ENCODE measurements at regions not wholly inside any gene's neighbourhood (a gene's known extent, or its start where the extent isn't known, plus 50 kb on each side); places are given as distances from the start of the nearest gene placed in this dataset.

- ChIA-PET CTCF (no interaction called here), POLR2A (no interaction called here), RAD21 (ENCODE audit: low non-redundant PET in 1 of 2, low total read pairs in 2 of 2, uncharacterized antibody in 2 of 2, unreplicated experiment in 2 of 2) (no interaction called here)
- no TSS peak for BruUV-seq (replicated peaks)
- TF ChIP-seq POLR2AphosphoS5 (IDR thresholded peaks at IDR 0.05; ENCODE audit: low read depth, low read length) (no peak), FOSL1 (IDR thresholded peaks at IDR 0.05; ENCODE audit: low read depth) (no peak), POLR2A (IDR thresholded peaks at IDR 0.05; ENCODE audit: borderline replicate concordance, extremely low read depth, insufficient read depth, insufficient read length) (no peak), ELF1 (IDR thresholded peaks at IDR 0.05; ENCODE audit: borderline replicate concordance, low read depth) (no peak), ZBTB33 (IDR thresholded peaks at IDR 0.05; ENCODE audit: extremely low read depth, insufficient replicate concordance, low read length) (no peak), ATF3 (IDR thresholded peaks at IDR 0.05) (no peak), REST (IDR thresholded peaks at IDR 0.05; ENCODE audit: low read depth) (no peak), CEBPB (IDR thresholded peaks at IDR 0.05; ENCODE audit: low read depth) (no peak), ZNF274 (IDR thresholded peaks at IDR 0.05; ENCODE audit: low read depth, low read length) (no peak), JUND (IDR thresholded peaks at IDR 0.05) (no peak), SIN3A (IDR thresholded peaks at IDR 0.05; ENCODE audit: low read depth) (no peak), RAD21 (IDR thresholded peaks at IDR 0.05; ENCODE audit: low read depth) (no peak), ZFX (IDR thresholded peaks at IDR 0.05) (no peak), CTCF (IDR thresholded peaks at IDR 0.05 in 2 of 3, conservative IDR thresholded peaks at IDR 0.05 in 1 of 3; ENCODE audit: borderline replicate concordance in 1 of 3, insufficient read depth in 1 of 3, low read depth in 2 of 3, low read length in 2 of 3) (no peak), MAX (IDR thresholded peaks at IDR 0.05) (no peak), EZH2 (IDR thresholded peaks at IDR 0.05) (no peak)
- Histone ChIP-seq H3K27ac (ENCODE audit: low read depth, low read length) (no peak overlapping the region), H2AFZ (ENCODE audit: low read depth, low read length, poor library complexity, severe bottlenecking) (no peak overlapping the region), H3K27me3 (ENCODE audit: insufficient read depth, low read length) (no peaks in the 10 kb centered on the region), H3K4me3 (replicated peaks in 1 of 2; ENCODE audit: low read depth in 1 of 2, low read length in 2 of 2) (no peak overlapping the region), H3K79me2 (ENCODE audit: insufficient read depth, low read length) (no peaks in the 10 kb centered on the region), H3K9me3 (ENCODE audit: control insufficient read depth in 1 of 2, insufficient read depth in 1 of 2, low read depth in 1 of 2, low read length in 2 of 2) (no peaks in the 10 kb centered on the region), H4K20me1 (ENCODE audit: insufficient read depth) (no peaks in the 10 kb centered on the region), H3K4me2 (ENCODE audit: low read length) (no peak overlapping the region), H3K36me3 (ENCODE audit: control insufficient read depth in 1 of 2, insufficient read depth in 2 of 2, low read length in 2 of 2) (no peaks in the 10 kb centered on the region), H3K4me1 (ENCODE audit: control insufficient read depth in 1 of 2, insufficient read depth in 2 of 2, low read length in 2 of 2) (no peaks in the 10 kb centered on the region), H3K9me2 (ENCODE audit: insufficient read depth) (no peaks in the 10 kb centered on the region), H3K9ac (ENCODE audit: low read length) (no peak overlapping the region)
- DNase-seq (ENCODE audit: low read depth, low spot score), result no peak
- intact Hi-C loops (cut with micrococcal nuclease), result no loop called here
- ATAC-seq, result no peak
Observed at GRCh38 chr7:22596763-22597400, 96.9 kb upstream of the STEAP1B start.

All from HCT116 (cell line).